NOMO-1 (cell line): ENCODE measurements at regions not wholly inside any gene's neighbourhood (a gene's known extent, or its start where the extent isn't known, plus 50 kb on each side); places are given as distances from the start of the nearest gene placed in this dataset.

Experiments
- DNase-seq, 2 experiments: peaks; one replicate each; lab custom pipeline; 2025; ENCODE audit not compliant: unreplicated experiment in 2 of 2; lab: John Stamatoyannopoulos, UW

- DNase-seq: peak; percentile 10 to 76
These were observed 51.5 kb upstream of the VAV3 start for GRCh38 chr1:108016451-108016920.
